GDM1 (cell line): ENCODE measurements at regions not wholly inside any gene's neighbourhood (a gene's known extent, or its start where the extent isn't known, plus 50 kb on each side); places are given as distances from the start of the nearest gene placed in this dataset.
A peak's percentile ranks its signal among the peaks of the same experiment; 100 is the strongest.
"Not testable (repeated sequence)": the region's sequence is repeated elsewhere in the genome, so short reads cannot be mapped to it uniquely, and the experiment has no call there.

Source experiments
- DNase-seq: peaks from one replicate; lab custom pipeline; 2025; lab: John Stamatoyannopoulos, UW

DNA sequence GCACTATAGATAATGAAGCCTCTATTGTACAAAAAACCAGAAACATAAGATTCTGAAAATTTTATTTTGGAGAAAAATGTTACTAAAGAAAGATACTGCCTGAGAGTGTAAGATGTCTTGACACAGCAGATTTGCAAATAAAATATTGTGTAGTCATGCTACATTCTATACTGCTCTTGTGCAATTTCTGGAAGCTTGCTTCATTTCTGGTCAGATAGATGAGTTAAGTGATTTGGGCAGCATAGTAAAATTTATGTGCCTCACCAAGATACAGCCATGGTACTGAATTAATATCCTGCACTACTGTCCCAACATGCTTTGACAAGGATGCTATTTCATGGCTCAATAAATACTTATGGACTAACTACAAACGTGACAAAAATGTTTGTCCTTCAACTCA is 55.1 kb upstream of the STARD13 start:
- no peak for DNase-seq

DNA sequence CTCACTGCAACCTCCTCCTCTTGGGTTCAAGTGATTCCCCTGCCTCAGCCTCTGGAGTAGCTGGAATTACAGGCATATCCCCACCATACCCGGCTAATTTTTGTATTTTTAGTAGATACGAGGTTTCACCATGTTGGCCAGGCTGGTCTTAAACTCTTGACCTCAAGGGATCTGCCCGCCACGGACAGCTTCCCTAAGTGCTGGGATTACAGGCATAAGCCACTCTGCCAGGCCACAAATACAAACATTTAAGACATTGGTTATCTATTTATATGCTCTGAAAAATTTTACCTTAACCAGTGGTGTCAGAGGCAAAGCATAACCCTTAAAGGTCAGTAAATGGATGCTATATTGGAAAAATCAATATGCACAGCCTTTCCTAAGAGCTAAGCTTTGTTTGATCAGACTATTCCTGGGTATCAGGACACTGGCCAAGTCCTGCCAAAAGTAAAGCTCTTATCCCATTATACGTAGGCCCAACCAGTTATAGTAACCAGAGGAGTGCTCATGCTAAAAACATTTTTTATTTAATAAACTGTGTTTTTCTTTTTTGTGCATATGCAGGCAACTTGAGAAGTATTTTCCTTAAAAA is 56.4 kb upstream of the STARD13 start:
- DNase-seq = no peak

DNA sequence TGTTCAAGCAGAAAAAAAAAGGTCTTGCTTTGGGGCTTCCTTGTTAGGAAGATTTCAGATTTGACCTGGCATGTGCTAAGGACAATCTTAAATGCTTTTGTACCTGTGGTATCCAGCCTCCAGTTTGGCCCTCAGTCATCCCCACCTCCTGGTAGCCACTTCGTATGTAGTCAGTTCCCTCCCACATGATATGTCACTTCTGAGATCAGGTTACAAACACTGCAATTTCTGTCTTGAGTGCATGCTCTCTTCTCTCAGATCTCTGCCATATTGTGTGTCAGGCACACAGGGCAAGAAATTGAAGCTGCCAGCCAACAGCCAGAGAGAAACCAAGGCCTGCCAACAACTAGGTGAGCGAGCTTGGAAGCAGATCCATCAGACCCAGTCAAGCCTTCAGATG is 60.3 kb upstream of the STARD13 start:
- no peak for DNase-seq

DNA sequence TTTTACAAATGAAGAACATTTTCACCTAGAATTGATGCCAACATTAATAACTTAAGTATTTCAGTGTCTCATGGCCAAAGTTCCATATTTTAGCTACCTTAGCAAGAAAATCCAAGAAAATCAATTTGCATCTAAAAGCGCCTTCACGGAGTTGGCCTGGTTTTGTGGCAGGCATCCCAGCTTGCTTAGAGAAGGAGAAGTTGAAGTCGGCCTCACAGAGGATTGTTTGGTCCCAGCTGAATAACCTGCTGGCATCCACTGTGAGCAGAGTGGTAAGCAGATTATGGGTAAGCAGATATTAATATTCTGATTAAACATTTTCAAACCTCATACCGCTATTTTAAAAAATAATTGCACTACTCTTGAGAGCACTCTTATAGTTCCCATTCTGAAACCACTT is 62.3 kb upstream of the STARD13 start:
- no peak for DNase-seq

DNA sequence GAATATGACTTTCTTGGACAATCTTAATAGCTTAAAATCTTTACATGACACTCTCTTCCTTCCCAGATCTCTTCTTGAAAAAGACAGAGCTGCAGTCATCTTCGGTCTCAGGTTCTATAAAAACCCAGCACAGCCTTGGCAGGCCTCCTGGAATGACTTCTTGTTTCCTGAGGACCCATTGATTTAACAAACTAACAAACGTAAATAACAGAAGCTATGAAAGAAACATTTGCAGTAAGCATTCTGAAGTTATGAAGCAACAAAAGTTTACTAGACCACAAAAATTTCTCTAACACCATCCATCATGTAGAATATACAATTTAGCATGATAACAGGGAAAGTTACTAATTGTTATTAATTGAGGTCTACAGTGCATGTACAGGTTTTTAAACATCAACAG is 62.8 kb upstream of the STARD13 start:
- DNase-seq = no peak

DNA sequence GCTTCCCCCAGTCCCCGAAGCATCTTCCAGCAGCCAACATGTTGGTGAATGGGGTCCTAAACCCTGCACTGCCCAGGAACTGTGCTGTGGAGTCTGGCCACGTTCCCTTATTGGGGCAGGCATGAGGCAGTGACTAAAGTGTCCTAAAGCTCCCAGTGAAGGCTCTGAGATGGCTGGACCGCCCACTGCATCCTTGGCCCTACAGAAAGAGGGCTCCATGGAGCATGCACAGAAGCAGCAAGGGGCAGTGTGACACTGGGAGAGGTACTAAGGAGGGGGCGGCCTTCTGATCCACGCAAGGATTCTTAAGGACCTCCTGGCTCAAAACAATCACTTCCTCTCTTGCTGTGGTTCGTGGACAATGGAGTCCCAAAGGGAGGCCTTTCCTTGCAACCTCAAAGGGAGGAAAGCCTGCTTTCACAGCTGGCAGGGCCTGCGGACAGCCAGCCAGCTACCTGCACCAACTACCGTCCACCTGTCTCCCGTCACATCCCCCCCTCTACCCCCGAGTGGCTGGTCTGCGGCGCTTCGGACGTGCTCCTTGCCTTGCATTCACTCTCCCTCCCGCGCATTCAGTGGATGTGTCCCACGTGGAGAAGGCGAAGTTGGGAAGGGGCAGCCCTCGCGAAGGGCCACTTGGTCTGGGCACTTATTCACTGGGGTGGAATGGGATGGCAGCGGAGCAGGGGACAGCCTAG is 63.9 kb upstream of the STARD13 start:
- no peak for DNase-seq

DNA sequence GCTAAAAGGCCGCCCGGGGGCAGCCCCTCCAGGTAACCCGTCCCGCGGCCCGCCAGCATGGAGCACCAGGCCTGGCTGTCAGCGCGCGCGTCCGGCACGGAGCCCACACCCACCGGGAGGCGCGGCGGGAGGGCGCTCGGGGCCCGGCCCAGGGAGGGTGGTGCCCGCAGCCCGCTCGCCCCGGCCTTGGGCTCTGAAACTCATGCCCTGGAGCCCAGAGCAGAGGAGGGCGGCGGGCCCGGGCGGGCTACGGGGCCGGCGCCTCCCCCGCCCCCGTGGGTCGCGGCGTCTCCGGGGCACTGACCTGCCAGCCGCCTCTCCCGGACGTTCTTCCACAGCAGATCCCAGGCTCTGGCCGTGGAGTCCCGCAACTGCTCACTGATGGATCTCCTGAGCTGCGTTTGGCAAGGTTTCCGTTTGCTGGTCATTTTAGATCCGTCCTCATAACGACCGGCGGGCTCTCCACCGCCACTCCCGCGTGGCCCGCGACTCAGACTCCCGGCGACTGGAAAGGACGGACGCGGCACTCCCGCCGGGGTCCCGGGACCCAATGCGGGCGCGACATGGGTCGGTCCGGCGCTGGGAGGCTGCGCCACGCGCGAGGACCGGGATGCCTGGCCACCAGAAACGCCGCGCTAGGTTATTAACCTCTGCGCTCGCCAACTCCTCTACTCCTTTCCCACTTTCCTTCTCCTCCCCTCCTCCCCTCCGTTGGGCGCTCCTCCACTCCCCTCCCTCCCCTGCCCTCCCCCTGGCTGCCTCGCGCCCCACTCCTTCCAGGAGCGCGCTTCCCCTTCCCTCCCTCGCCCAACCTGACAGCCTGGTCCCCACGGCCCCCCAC is 64.7 kb upstream of the STARD13 start:
- DNase-seq = no peak

DNA sequence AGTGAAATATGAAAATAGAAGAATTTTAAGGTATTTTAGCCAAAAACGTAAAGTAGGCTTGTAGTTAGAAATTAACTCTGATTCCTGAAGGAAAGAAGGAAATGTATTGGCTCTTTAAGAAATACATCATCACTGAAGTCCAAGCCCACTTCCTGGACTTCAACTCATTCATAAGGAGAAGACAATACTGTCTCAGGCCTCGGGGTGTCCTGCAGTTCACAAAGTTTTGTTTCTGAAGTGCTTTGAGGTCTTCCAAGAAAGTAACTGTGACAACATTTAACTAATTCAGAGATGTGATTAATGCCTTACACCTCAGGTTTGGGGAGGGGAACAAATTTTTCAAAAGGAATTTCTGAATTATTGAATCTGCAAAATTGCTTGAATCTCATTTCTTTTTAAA is 65.8 kb upstream of the STARD13 start:
- no peak for DNase-seq

DNA sequence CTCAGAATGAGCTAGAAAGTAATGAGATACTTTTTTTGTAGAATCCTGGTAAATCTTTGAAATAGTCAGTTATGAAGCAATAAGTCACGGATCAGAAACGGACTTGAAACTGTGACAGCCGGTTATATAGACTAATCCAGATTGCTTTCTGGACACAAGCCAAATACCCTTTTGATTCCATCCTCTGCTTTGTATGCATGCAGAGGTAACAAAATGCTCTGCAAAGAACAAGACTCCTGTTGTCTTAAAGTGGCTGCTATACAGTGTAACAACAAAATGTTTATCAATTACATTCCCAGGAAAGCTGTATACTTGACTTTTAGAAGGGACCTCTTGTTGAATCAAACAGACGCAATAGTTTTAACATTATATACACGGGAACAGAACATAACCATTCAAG is 66.5 kb upstream of the STARD13 start:
- DNase-seq = no peak

DNA sequence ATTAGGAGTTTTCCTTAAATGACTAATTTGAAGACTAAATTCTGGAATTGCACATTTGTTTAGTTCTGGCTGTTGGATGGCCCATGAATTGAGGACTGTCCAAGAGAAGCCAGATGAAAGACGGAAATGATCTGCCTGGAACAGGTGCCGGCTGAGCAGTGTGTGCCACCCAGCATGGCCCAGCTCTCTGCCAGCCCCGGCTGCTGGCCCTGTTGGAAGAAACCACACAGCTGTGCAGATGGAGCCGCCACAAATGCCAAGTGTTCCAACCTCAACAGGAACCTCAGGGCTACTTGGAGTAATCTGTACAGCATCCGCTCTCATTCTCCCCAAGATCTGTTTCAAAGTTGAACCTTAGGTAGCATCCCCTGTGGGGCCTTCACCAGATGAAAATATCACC is 67.0 kb upstream of the STARD13 start:
- DNase-seq = no peak

DNA sequence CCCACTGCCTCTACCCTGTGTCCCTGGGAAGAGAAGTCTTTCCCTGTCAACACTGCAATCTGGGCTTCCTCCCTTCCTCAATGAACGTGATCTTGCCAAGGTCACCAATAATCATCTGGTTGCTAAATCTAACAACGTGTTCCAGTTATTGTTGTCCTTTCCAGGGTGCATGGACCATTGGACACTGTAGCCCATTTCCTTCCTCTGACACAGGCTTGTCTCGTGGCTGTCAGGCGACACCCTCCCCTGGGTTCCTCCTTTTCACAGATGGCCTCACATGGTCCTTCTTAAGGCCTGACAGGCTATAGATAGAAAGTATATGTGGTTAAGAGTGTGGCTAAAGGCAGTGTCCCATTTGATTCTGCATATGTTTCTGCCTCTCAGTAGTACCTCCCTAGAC is 67.7 kb upstream of the STARD13 start:
- DNase-seq = peak; percentile 81

DNA sequence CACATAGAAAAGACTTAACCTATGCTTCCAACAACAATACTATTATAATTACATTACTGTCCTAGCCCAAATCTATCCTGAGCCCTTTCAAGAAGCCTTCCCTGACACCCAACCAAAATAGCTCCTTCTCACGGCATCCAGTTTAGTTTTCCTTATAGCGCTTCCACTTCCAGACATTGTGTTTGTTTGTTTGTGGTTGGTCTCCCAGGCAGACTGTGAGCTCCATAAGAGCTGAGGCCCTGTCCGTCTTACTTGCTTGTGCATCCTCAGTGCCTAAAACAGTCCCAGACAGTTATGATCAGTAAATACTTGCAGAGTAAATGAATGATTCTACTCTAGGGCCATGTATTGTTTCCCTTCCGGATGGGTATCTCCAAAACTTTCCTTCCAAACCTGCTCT is 68.1 kb upstream of the STARD13 start:
- DNase-seq = no peak

DNA sequence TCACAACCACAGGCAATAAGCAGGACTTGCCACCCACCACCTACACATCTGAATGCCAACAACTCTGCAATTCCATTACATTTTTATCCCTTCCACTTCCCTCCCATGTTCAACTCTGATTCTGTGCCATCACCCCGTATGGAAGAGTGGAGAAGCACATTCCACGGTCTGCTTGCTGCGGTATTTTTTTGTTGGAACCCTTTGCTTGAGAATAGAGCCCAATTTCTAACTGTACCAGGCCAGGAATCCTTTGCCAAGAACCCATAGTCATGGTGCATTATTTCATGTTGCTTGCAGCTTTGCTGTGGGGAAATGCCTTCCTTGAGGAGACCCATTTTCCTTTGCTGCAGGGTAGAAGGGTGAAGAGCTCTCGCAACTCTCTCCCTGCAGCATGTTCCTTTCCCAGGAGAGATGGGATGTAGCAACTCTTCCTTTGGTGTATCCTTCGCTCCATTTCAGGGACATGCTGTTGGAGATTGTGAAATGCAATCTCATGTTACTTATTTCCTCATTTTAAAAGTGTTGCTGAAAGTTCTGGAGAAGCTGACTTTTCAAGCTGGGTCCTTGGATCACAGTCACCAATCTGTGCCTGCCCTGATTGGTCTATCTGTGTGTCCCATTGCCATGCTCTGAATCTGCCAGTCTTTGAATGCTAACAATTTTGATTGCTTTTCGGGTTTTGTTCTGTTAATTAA is 69.8 kb upstream of the STARD13 start:
- DNase-seq = no peak

DNA sequence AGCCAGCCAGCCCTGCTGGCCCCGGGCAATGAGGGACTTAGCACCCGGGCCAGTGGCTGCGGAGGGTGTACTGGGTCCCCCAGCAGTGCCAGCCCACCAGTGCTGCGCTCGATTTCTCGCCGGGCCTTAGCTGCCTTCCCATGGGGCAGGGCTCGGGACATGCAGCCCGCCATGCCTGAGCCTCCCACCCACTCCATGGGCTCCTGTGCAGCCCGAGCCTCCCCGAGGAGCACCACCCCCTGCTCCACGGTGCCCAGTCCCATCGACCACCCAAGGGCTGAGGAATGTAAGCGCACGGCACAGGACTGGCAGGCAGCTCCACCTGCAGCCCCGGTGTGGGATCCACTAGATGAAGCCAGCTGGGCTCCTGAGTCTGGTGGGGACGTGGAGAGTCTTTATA is 72.5 kb upstream of the STARD13 start:
- not testable (repeated sequence) for DNase-seq

DNA sequence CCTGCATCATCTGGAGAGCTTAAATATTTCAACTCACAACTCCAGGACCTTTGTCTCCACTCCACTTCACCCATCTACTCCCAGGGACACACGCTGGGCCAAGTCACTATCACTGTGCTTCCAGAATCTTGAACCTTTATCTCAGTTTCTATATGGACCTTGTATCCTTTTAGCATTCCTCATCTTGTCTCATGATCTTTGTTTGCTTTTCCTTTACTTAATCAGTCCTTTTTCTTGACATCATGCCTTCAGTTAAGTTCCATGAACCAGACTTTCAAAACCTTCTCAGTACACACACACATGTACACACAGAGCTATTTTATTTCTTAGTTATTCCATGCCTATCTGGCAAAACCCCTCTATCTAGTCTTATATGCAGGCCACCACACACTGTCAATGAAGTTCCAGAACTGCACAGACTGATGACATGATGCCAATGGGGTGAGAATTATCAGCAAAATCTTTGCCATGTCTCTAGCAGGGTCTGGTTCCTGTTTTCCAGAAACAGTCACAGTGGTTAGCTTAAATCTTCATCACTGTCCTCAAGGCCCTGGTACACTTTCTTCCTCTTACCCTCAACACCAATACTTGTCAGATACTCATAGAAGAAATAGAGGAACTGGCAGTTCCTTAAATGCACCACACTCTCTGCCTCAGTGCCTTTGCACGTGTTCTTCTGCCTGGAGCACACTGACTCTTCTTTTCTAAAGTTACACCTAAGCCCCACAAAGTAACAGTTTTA is 77.6 kb upstream of the STARD13 start:
- DNase-seq = peak; percentile 76

DNA sequence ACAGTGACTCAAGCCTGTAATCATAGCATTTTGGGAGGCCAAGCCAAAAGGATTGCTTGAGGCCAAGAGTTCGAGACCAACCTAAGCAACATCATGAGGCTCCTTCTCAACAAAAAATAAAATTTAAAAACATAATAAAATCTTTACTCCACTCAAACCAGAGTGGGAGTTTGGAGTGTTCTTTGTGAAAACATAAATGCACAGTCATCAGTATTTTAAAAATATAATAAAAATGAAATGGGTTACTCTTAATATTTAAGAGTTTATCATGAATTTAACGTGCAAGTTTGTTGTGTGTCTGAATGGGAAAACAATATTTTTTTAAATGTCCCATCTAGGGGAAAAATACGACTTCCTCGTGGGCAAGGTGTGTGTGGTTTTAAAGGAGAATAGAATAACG is 78.6 kb upstream of the STARD13 start:
- no peak for DNase-seq

DNA sequence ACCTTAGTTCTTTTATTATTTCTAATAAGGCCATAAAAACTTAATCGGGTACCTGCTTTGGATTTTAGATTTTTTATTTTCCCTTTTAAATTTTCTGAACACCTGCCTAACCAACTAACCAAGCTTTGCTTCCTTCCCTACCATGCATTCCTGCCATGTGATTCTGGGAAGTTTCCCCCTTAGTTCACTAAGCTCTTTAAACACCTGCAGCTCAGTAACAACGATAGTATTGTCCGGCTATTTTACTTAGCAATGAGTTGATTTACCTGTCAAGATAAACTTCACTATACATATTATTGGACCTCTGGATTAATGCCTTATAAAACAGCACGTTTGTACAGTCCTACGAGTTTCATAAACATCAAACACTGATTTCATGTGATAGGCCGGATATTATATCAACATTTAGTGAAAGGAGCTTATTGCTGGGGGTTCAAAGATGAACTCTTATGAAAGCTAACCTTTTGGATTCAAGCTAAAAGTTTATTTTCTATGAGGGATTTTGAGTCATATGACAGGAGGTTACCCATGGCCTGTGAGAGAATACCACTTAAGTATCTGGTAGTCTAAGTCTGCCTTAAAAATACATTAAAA is 81.0 kb upstream of the STARD13 start:
- DNase-seq = no peak

DNA sequence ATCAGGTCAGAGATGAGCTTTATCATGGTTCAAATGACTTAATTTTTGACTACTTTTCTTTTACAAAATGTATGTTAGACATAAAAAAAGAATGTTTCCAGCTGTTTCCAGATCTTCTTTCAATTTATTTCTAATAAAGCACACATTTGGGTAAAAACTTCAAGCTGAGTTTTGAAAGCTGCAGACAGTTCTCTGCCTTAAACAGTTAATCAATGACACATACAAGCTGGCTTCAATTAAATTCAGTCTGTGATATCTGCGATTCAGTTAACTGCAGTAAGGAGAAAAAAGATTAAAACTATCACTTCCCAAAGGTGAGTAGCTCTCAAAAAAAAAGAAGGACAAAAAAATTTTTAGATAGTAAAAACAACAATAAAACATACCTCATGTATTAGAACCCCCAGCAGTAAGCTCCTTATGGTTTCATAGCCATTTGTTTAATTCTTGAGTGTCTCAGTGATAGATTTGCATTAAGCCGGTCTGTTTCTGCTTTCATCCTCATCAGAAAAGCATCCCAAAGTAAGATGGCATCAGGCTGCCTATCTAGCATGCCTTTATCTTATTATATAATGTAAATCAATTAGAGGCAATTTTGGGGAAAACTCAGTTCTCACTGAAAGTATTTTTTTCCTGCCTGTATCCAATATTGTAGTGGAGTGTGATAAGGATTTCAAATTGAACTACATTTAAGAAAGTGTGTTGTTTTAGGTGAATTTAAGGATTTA is 81.8 kb upstream of the STARD13 start:
- DNase-seq = no peak

DNA sequence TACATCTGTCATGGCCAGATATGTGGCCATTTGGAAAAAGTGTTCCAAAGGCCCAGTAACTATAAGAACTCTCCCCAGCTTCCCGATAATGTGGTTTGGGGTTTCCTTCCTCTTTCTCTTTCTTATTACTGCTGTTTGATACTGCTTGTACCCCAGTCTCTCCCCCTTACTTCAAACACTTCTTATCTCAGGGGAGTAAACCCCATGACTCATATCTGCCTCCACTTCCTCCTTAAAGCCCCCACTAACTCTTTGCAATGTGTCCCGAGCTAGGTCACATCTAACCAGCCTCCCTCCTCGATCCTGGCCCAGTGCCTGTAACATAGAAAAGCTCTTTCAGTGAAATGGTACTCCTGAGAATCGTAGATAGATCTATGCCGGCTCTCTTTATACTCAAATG is 82.4 kb upstream of the STARD13 start:
- peak; percentile 54 for DNase-seq

DNA sequence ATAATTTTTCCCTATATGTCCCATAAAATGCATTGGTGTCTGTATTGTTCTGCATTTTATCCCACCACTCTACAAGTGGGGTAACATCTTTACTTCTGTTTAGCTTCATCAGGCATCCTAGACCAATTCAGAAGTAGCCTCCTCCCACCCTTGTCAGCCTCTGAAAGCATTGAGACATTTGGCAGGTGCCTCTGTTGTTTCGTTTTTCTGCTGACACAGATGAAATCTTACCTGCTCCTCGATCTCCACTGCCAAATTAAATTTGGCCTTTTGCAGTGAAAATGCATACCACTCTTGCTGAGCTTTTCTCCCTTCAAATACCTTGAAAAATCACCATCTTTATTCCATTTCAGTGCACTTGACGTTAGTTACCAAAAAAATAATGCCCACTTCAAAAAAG is 83.5 kb upstream of the STARD13 start:
- no peak for DNase-seq
